Motor neuron (in vitro differentiated cells): ENCODE measurements at regions not wholly inside any gene's neighbourhood (a gene's known extent, or its start where the extent isn't known, plus 50 kb on each side); places are given as distances from the start of the nearest gene placed in this dataset.

Experiments
- ATAC-seq, 8 experiments: fragments of 200-7000 bp; cut with Tn5 transposase; replicated peaks in 6 of 8; 2 replicates each; pipeline ENCODE4 v1.8.0; 2021; ENCODE audit warnings: mild to moderate bottlenecking in 8 of 8, moderate library complexity in 8 of 8
- H3K27ac ChIP-seq, 2 donors: fragments of 250-450 bp; sonication (Bioruptor Pico); 2 replicates each; pipeline ENCODE4 v1.9.0; 2021; ENCODE audit warnings: antibody characterized with exemption in 2 of 2, mild to moderate bottlenecking in 2 of 2, moderate library complexity in 1 of 2
- H3K4me1 ChIP-seq, 2 donors: fragments of 250-450 bp; sonication (Bioruptor Pico); replicated peaks in 1 of 2; 2 replicates each; pipeline ENCODE4 v1.6.1; 2021; ENCODE audit warnings: antibody characterized with exemption in 2 of 2, mild to moderate bottlenecking in 2 of 2, moderate library complexity in 1 of 2
- H3K4me3 ChIP-seq, 5 donors: fragments of 250-450 bp; sonication (Bioruptor Pico); 2 replicates each; pipeline ENCODE4 v1.9.0; 2021; ENCODE audit warnings: antibody characterized with exemption in 5 of 5, mild to moderate bottlenecking in 5 of 5, moderate library complexity in 4 of 5
- WGBS, 10 experiments: fragments of 450-650 bp; shearing (Covaris generic); methylation state at CpG; one replicate each; pipeline ENCODE4 v1.0.0; 2022; 5-methylcytosine and 5-hydroxymethylcytosine counted together
- in situ Hi-C, 9 experiments: fragments of 400-800 bp; cut with MboI; loops; one replicate each; pipeline ENCODE4 v1.15.0; 2021; ENCODE audit warnings: low sequenced_read_pairs in 9 of 9, low pct_unique_long_range_greater_than_20kb in 2 of 9; ENCODE audit not compliant: unreplicated experiment in 9 of 9

DNA sequence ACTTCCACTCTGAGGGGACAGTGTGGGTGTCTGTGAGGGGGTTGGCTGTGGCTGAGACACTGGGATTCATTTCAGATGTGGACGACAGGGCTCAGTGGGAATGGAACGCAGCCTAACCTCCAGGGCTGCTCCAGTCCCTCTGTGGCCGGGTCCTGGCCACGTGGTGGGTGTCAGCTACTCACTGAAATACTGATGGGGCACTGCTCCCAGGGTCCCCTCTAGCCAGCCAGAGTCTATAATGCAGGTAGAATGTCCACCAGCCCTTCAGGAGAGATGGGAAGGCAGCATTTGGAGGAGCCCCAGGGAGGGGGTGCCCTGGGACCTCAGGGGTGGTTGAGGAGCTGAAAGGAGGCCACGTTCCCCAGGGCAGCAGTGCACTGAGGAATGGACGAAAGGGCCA, 87.2 kb upstream of the LANCL2 start:
- 20 to 86% methylated on average over 2 to 4 of the region's 6 CpGs; no CpG with 5 or more reads in 8 of the 10 experiments for WGBS, 10 experiments
- in situ Hi-C loops, result loop anchor here in 7 of 9 experiments (10.0 to 25.0 kb wide), 5 partner anchors 134 to 309 kb away; partner anchors contain the start of gene VOPP1 (in 1 of the 7)
- H3K4me3 ChIP-seq, result no peak overlapping the region
- peaks cover 6 to 18% of the 10 kb centered on the region in 2 donors for H3K4me1 ChIP-seq
- no peak overlapping the region for H3K27ac ChIP-seq
- ATAC-seq, result no peak

DNA sequence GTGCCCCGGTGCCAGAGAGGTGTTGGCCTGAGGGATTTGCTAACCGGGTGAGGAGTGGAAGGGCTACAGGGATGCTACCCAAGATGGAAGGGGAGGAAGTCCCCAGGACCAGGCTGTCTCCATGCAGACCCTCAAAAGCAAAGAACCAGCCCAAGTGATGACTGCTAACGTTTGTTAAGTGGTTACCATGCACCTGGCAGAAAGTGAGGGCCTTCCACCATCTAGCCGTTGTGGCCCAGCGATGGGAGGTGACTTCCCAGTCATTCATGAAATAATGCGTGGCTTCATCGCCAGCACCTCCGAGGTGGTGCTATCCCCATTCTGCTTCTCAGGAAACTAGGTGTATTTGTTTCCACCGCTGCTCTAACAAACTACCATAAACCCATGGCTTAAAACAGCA, 86.8 kb upstream of the LANCL2 start:
- no peak for ATAC-seq
- in situ Hi-C loops, result loop anchor here in 7 of 9 experiments (10.0 to 25.0 kb wide), 5 partner anchors 134 to 309 kb away; partner anchors contain the start of gene VOPP1 (in 1 of the 7)
- Histone ChIP-seq H3K4me1 (peaks cover 6 to 17% of the 10 kb centered on the region in 2 donors), H3K4me3 (no peak overlapping the region), H3K27ac (no peak overlapping the region)
- 20 to 89% (median 84%) methylated on average over 1 to 4 of the region's 9 CpGs; no CpG with 5 or more reads in 5 of the 10 experiments for WGBS, 10 experiments

DNA sequence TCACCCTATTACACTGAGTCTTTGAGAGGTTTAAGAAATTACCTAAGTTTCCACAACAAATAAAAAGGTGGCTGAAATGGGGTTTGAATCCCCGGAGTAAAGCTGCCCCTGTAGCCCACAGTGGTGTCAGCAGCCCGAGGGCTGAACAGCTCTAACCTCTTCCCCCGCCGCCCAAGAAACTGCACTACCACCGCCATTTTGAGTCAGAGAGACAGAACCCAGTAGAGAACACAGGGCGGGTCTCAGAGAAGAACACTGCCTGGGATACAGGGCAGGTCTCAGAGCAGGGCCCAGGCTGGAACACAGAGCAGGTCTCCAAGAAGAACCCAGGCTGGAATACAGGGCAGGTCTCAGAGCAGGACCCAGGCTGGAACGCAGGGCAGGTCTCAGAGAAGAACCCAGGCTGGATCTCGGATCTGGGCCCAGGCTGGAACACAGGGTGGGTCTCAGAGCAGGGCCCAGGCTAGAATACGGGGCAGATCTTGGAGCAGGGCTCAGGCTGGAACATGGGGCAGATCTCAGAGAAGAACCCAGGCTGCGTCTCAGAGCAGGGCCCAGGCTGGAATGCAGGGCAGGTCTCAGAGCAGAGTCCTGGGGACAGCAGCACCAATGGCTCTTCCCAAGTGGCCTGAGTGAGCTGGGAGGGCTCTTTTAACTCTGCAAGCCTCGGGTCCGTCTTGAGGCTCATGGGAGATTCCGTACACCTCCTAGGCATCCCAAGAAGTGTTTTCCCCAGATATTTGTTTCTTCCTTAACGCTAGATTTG, 85.9 kb upstream of the LANCL2 start:
- no peak for ATAC-seq
- peaks cover 3 to 7% of the 10 kb centered on the region in 2 donors for H3K4me1 ChIP-seq
- no peak overlapping the region for H3K27ac ChIP-seq
- in situ Hi-C loops, result loop anchor here in 7 of 9 experiments (10.0 to 25.0 kb wide), 5 partner anchors 133 to 308 kb away; partner anchors contain the start of gene VOPP1 (in 1 of the 7)
- WGBS, 10 experiments, result 48 to 100% (median 78%) methylated on average over 1 to 13 of the region's 14 CpGs; no CpG with 5 or more reads in 3 of the 10 experiments
- no peak overlapping the region for H3K4me3 ChIP-seq

DNA sequence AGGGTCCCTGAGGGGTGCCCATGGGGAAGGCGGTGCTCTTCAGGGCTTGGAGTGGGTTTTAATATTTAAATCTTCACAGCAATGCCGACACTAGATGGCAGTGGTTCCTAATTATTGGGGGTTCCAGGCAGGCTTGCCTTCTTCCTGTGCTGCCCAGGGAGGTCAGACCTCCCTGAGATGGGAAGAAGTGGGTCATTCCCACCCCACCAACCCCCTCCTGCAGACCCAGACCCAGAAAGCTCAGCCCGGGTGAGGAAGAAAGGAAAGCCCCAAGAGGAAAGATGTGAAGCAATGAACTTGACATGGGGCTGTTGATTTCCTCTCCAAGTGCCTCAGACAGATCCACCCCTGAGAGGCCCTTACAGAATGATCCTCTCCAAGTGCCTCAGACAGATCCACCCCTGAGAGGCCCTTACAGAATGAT, 85.1 kb upstream of the LANCL2 start:
- 0 to 83% (median 16%) methylated on average over 1 to 2 of the region's 3 CpGs; no CpG with 5 or more reads in 2 of the 10 experiments for WGBS, 10 experiments
- Histone ChIP-seq H3K4me3 (no peak overlapping the region), H3K27ac (no peak overlapping the region), H3K4me1 (peaks cover 3 to 5% of the 10 kb centered on the region in 2 donors)
- peak; percentile 84 to 99 (median 92) for ATAC-seq
- in situ Hi-C loops, result loop anchor here in 5 of 9 experiments (10.0 to 25.0 kb wide), 4 partner anchors 132 to 307 kb away; partner anchors contain the start of gene VOPP1 (in 1 of the 5)

DNA sequence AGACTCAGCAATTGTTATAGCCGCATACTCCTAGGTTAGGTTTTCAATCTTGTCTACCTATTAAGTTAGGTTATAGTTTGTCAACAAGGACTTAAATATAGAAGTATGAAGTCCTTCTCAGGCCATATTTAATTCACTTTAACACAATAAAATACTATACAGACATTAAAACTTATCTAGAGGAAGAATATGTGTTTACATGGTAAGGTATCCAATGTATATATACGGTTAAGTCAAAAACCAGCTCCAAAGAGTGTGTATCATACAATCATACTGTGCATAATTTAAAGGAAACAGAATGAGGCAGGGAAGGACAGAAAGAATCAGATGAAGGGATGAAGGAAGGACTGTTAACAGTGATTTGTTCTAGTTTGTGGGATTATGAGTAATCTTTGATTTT, 79.5 kb upstream of the LANCL2 start:
- no peak for ATAC-seq
- no peaks in the 10 kb centered on the region for H3K4me1 ChIP-seq

DNA sequence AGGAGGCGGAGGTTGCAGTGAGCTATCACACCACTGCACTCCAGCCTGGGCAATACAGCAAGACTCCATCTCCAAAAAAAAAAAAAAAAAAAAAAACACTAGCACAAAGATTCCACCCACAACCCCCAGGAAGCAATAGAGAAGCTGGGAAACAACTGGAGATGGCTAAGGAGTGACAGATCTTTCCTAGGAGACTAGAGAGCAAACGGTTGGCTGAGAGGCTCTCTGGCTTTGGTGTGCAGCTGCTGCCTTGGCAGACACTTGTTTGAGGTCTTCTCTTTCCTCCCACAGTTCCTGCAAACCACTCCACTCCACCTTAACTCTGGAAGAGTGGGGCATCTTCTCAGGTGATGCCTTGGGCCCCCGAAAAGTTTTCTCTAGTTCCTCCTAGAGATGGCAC, 78.5 kb upstream of the LANCL2 start:
- no peak for ATAC-seq
- in situ Hi-C loops, result loop anchor here in 5 of 9 experiments (10.0 to 25.0 kb wide), 4 partner anchors 126 to 301 kb away; partner anchors contain the start of gene VOPP1 (in 1 of the 5)
- no peaks in the 10 kb centered on the region for H3K4me1 ChIP-seq
- 6 to 100% (median 79%) methylated on average over 1 to 3 of the region's 3 CpGs; no CpG with 5 or more reads in 3 of the 10 experiments for WGBS, 10 experiments
- no peak overlapping the region for H3K4me3 ChIP-seq
- no peak overlapping the region for H3K27ac ChIP-seq

More for the DNA sequence above, 79.5 kb upstream of the LANCL2 start:
- in situ Hi-C loops, result loop anchor here in 5 of 9 experiments (10.0 to 25.0 kb wide), 4 partner anchors 127 to 302 kb away; partner anchors contain the start of gene VOPP1 (in 1 of the 5)
- WGBS, 10 experiments, result 71 to 100% (median 100%) methylated on average over 1 to 2 of the region's 2 CpGs; no CpG with 5 or more reads in 1 of the 10 experiments
- Histone ChIP-seq H3K4me3 (no peak overlapping the region), H3K27ac (no peak overlapping the region)

DNA sequence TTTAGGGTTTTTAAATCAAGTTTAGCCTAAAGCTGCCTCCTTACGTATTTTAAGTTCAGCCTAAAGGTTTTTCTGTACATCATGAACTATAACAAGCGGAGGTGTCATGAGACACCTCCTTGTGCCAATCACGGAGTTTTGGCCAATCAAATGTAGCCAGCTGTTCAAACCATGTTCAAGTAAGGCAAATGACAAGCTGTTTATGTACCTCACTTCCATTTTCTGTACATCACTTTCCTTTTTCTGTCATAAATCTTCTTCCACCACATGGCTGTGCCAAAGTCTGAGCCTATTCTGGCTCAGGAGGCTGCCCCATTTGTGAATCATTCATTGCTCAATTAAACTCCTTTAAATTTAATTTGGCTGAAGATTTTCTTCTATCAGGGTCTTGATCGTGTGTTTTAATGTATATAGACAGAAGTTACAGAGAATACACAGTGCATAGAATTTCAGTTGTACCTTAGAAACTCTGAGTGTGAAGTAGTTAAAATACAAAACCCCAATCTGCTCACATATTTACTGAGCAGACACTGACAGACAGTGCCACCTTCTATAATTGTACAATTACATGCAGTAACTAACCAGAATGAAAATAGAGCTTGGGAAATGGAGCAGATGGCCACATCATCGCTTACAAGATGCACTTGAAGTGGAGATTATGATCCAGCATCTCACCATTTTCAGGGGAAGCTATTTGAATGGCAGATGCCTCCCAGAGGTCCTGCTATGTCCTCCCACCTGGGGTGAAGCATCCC, 76.9 kb upstream of the LANCL2 start:
- ATAC-seq, result no peak
- no peak overlapping the region for H3K4me3 ChIP-seq
- 40 to 81% (median 65%) methylated on average over 1 to 5 of the region's 5 CpGs; no CpG with 5 or more reads in 1 of the 10 experiments for WGBS, 10 experiments
- in situ Hi-C loops, result loop anchor here in 5 of 9 experiments (10.0 to 25.0 kb wide), 4 partner anchors 124 to 299 kb away; partner anchors contain the start of gene VOPP1 (in 1 of the 5)
- H3K27ac ChIP-seq, result no peak overlapping the region
- H3K4me1 ChIP-seq, result no peaks in the 10 kb centered on the region

DNA sequence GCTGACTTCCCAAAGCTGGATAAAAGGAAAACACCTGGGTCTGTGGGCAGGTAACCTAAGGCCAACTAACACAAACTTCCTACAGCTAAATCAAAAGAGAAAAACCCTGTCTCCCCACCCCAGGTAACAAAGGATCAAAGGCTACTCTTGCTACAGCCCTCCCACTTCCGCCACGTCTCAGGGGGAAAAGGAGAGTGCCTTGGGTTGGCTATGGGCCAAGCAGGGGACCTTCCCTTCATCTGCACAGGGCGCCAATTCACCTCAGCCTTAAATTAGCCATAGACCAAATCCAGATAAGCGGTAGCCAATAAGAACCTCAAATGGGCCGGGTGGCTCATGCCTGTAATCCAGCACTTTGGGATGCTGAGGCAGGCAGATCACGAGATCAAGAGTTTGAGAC, 69.1 kb upstream of the LANCL2 start:
- no peak for ATAC-seq
- no peak overlapping the region for H3K27ac ChIP-seq
- H3K4me3 ChIP-seq, result no peak overlapping the region
- H3K4me1 ChIP-seq, result no peaks in the 10 kb centered on the region
- 40 to 90% (median 68%) methylated on average over 1 to 6 of the region's 6 CpGs; no CpG with 5 or more reads in 6 of the 10 experiments for WGBS, 10 experiments
- in situ Hi-C loops, result loop anchor here in 5 of 9 experiments (25.0 kb wide), 3 partner anchors 116 to 291 kb away; partner anchors contain the start of gene VOPP1 (in 1 of the 5)

DNA sequence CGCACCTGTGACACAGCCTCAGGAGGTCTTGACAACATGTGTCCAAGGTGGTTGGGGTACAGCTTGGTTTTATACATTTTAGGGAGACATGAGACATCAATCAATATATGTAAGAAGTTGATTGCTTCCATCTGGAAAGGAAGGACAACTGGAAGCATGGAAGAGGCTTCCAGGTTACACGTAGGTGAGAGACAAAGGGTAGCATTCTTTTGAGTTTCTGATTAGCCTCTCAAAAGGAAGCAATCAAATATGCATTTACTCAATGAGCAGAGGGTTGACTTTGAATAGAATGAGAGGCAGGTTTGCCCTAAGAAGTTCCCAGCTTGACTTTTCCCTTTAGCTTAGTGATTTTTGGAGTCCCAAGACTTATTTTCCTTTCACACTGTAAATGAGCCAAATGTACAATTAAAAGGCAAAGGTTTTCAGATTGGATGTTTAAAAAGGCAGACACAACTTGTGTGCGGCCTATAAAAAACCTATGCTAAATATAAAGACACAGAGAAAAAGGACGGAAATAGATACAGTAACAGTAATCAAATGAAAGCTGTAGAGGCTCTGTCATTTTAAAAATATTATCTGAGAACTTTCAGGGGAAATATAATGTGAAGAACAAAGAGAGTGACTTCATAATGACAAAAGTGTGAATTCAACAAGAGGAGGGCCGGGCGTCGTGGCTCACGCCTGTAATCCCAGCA, 65.7 kb upstream of the LANCL2 start:
- in situ Hi-C loops, result loop anchor here in 5 of 9 experiments (25.0 kb wide), 3 partner anchors 113 to 288 kb away; partner anchors contain the start of gene VOPP1 (in 1 of the 5)
- H3K4me3 ChIP-seq, result no peak overlapping the region
- H3K4me1 ChIP-seq, result no peaks in the 10 kb centered on the region
- no peak for ATAC-seq
- WGBS, 10 experiments, result 46 to 83% (median 69%) methylated on average over 3 to 8 of the region's 8 CpGs; no CpG with 5 or more reads in 1 of the 10 experiments
- no peak overlapping the region for H3K27ac ChIP-seq

DNA sequence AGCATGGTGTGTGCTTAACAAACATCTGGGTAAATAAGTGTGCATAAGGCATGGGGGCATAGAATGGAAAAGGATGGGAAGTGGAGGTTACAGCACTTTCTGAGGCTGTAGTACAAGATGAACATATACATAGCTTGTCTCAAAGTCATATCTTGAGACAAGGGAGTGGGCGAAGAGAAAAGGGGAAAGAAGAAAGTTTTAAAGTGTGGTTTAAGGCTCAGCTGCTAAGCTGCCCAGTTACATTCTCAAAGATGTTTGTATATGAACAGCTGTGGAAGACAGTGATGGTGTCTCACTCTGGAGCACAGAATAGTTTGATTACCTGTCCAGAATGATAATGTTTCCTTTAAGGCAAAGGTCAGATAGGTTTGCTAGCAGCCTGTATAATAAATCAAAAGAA, 61.9 kb upstream of the LANCL2 start:
- Histone ChIP-seq H3K27ac (no peak overlapping the region), H3K4me3 (no peak overlapping the region), H3K4me1 (no peaks in the 10 kb centered on the region)
- WGBS, 10 experiments, result 0 to 100% (median 100%) methylated on average over 1 of the region's 1 CpG; no CpG with 5 or more reads in 3 of the 10 experiments
- no peak for ATAC-seq
- in situ Hi-C loops, result no loop called here

DNA sequence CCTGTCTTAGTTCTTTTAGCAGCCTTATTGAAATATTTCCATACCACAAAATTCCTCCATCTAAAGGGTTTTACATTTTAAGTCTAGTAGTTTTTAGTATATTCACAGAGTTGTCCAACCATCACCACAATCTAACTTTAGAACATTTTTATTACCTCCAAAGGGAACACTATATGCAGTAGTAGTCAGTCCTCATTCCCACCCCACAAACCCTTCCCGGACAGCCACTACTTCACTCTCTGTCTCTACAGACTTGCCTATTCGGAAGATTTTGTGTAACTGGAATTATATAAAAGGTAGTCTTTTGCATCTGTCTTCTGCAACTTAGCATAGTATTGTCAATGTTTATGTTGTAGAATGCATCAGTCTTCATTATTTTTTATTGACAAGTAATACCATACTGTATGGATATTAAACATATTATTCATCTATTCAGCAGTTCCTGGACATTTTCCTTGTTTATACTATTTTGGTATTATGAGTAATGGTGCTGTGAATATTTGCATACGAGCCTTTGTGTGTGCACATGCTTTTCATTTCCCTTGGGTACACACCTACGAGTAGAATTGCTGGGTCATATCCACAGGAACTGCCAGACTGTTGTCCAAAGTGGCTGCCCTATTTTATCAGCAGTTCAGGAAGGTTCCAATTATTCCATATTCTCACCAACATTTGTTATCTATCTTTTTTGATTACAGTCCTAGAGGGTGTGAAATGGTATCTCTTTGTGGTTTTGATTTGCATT, 60.9 kb upstream of the LANCL2 start:
- in situ Hi-C loops, result no loop called here
- Histone ChIP-seq H3K27ac (no peak overlapping the region), H3K4me1 (no peaks in the 10 kb centered on the region), H3K4me3 (no peak overlapping the region)
- ATAC-seq, result peak in 3 of 8 experiments; percentile 81 to 90 (median 84)
- WGBS, 10 experiments, result 0 to 100% (median 63%) methylated on average over 2 to 4 of the region's 4 CpGs
